Epithelial cell of proximal tubule (primary cell): ENCODE measurements at regions not wholly inside any gene's neighbourhood (a gene's known extent, or its start where the extent isn't known, plus 50 kb on each side); places are given as distances from the start of the nearest gene placed in this dataset.

Experiments used
- DNase-seq: peaks from one replicate; pipeline ENCODE4 v3.0.0-alpha.2; 2011; ENCODE audit warnings: low read depth
- H3K4me3 ChIP-seq: 2 replicates; pipeline ENCODE4 v1.5.1; 2011; ENCODE audit warnings: low read depth, mild to moderate bottlenecking, low read length
- TF ChIP-seq, protein P1 (sequence below): conservative IDR thresholded peaks from 2 replicates; pipeline ENCODE4 v1.5.1; 2012; ENCODE audit warnings: low read depth, mild to moderate bottlenecking, low read length

- no peak overlapping the region for H3K4me3 ChIP-seq
- TF ChIP-seq, protein P1, sequence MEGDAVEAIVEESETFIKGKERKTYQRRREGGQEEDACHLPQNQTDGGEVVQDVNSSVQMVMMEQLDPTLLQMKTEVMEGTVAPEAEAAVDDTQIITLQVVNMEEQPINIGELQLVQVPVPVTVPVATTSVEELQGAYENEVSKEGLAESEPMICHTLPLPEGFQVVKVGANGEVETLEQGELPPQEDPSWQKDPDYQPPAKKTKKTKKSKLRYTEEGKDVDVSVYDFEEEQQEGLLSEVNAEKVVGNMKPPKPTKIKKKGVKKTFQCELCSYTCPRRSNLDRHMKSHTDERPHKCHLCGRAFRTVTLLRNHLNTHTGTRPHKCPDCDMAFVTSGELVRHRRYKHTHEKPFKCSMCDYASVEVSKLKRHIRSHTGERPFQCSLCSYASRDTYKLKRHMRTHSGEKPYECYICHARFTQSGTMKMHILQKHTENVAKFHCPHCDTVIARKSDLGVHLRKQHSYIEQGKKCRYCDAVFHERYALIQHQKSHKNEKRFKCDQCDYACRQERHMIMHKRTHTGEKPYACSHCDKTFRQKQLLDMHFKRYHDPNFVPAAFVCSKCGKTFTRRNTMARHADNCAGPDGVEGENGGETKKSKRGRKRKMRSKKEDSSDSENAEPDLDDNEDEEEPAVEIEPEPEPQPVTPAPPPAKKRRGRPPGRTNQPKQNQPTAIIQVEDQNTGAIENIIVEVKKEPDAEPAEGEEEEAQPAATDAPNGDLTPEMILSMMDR, result no peak
These were observed 77.6 kb upstream of the GSE1 start for GRCh38 chr16:85535352-85536072.

DNA sequence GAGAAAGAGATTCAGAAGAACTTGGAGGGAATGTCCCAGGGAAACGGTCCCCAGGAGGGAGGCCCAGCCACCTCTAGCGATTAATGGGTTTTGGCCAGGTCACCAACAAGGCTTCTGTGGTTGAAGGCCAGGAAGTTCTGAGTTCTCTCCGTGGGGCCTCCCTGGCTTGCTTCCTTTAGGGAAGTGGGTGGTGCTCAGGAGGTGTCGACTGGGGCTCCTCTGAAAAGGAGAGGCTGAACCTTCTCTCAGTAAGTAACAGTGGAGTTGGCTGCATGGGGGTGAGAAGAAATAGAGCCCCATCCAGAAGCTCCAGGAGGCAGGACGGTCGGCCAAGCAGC lies 77.1 kb upstream of the GSE1 start:
- TF ChIP-seq, protein P1, result no peak
- no peak for DNase-seq
- no peak overlapping the region for H3K4me3 ChIP-seq

More at GRCh38 chr16:85535352-85536072, 77.6 kb upstream of the GSE1 start:
- DNase-seq, result no peak

DNA sequence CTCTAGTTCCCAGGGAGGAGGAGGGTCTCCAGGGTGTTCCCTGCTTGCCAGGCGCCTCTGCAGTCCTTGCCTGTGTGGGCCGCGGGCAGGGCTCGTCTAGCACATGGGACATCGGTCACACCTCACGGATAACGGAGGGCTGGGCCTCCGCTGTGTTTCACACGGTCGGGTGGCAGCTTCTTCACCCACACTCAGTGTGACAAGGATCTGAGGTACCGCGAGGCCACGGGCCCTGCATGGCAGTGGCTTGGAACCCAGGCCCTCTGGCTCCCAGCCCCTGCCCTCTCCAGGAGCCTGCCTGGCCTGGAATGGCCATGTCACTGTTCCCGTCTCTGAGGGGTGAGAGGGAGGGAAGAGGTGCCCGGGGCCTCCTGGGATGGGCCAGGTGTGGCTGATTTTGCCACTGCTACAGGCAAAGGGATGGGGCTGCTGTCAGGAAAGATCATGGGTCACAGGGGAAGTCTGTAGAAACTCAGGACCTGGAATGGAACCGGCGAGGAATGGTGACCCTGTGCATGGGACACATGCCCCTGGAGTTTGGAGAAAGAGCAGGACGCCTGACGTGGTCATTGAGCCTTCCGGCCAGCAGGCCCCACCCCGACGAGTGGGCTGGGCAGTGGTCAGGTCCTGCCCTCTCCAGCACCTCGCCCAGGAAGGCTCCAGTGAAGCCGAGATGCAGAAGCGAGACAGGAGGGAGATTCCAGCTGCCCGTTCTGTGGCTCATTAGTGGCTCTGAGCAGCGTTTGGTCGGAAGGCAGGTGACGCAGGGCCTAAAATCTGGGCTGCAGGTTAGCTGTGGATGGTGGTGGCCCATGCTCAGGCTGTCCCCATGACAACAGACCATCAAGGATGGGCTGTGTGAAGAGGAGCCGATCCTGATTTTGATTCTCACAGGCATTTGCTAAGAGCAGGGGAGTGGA lies 76.5 kb upstream of the GSE1 start:
- TF ChIP-seq, protein P1, result no peak
- DNase-seq, result no peak
- H3K4me3 ChIP-seq, result no peak overlapping the region

DNA sequence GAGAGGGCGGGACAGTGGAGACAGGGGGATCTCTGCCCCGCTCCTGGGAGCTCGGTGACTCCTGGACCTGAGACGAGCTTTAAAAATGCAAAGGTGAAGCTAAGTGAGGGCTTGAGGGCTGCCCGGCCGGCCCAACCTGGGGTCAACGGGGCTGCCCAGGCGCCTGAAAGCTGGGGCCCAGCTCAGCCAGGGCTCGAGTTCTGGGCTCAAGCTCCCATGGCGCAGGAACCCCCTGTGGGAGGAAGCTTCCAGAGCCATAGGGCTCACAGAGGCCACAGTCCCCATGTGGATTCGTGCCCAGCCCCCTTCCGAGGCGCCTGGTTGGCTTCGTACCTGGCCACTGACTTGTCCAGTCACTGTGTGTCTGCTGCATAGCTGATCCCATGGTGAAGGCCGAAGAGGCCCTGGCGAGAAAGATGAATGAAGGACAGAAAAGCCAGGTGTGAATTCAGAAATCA lies 75.8 kb upstream of the GSE1 start:
- TF ChIP-seq, protein P1, result no peak
- DNase-seq, result no peak
- H3K4me3 ChIP-seq, result no peak overlapping the region

DNA sequence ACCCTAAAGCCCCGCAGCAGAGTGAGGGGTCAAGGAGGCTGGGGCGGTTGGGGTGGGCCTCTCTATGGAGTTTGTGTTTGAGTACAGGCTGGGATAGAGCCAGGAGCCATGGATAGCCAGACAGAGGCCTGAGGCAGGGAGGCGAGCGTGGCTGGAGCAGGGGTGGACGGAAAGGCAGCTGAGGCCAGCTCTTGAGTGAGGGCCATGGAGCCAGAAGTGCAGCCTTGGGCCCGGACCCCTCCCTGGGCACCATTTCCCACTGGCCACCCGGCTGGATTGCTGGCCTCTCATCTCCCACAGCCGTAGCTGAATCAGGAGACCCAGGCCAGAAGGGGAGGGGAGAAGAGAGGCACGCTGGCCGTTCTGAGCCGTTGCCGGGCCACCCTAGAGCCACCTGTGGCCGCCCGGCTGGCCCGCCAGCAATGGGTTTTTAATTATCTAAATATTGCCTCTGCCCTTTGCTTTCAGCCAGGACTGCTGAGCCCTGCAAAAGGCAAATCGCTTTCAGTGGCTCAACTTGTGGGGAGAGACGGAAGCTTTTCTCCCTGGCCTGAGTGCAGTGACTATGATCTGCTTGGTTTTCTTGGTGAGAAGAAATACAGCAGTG lies 75.2 kb upstream of the GSE1 start:
- no peak for DNase-seq
- TF ChIP-seq, protein P1, result no peak
- no peak overlapping the region for H3K4me3 ChIP-seq

GRCh38 chr16:85539084-85539483 lies 74.0 kb upstream of the GSE1 start:
- H3K4me3 ChIP-seq, result no peak overlapping the region
- TF ChIP-seq, protein P1, result no peak
- DNase-seq, result no peak
